SK-MEL-5 (cell line): ENCODE measurements at regions not wholly inside any gene's neighbourhood (a gene's known extent, or its start where the extent isn't known, plus 50 kb on each side); places are given as distances from the start of the nearest gene placed in this dataset.

Experiments
- DNase-seq: peaks from one replicate; pipeline ENCODE4 v3.0.0-alpha.2; 2016; ENCODE audit warnings: low read depth, low spot score
- in situ Hi-C: cut with HindIII; loops from 2 replicates; pipeline ENCODE4 v1.10.0; 2016; ENCODE audit warnings: low sequenced_read_pairs, high pct_unique_total_duplicates, low pct_unique_long_range_greater_than_20kb

DNA sequence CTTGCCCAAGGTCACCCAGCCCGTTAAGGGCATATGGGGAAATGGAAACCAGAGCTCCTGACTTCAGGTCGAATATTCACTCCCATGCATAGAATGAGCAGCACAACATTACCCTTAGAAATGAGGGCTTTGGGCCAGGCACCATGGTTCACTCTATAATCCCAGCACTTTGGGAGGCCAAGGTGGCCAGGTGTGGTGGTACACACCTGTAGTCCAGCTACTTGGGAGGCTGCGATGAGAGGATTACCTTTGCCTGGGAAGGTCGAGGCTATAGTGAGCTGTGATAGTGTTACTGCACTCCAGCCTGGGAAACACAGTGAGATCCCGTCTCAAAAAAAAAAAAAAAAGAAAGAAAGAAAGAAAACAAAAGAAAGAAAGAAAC is 341.0 kb upstream of the TMPO start:
- no peak for DNase-seq
- in situ Hi-C loops, result no loop called here

DNA sequence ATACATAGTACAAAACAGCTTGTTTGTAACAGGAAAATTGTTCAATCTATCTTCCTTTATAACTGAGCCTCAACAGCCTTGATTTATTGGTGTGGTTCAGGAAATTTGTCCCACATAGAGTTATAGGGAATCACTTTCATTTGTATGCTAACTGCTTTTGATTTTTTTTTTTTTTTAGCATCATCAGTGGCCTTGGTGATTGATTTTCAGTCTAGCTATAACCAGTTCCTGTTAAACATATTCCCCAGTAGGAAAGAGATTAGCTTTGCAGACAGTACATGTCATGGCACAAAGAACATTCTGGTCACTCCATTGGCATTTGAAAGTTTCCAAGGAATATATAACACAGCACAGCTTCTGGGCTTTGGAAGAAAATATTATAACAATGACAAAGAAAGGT is 337.3 kb upstream of the TMPO start:
- in situ Hi-C loops, result no loop called here
- DNase-seq, result no peak

GRCh38 chr12:98179151-98179550 is 336.2 kb upstream of the TMPO start:
- in situ Hi-C loops, result no loop called here

GRCh38 chr12:98180603-98181002 is 334.8 kb upstream of the TMPO start:
- in situ Hi-C loops, result no loop called here
- DNase-seq, result no peak

More at GRCh38 chr12:98179151-98179550, 336.2 kb upstream of the TMPO start:
- no peak for DNase-seq

DNA sequence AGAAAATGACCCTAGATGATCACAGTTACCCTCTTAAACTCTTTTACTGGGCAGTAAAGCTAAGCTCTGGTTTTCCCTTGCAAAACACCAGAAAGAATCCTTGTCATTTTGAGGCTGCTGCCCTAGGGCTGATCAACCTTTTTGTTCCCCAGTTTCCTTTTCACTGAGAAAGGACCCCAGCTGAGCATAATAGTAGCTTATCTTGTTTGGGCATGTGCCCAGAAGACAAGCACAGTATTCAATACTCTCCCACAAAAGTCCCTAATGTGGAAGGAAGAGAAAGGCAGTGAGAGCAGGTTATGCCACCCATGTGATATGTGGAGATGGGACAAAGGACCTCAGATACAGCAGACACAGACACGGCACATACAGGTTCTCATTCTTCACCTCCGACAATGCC is 332.6 kb upstream of the TMPO start:
- no peak for DNase-seq
- in situ Hi-C loops, result no loop called here

DNA sequence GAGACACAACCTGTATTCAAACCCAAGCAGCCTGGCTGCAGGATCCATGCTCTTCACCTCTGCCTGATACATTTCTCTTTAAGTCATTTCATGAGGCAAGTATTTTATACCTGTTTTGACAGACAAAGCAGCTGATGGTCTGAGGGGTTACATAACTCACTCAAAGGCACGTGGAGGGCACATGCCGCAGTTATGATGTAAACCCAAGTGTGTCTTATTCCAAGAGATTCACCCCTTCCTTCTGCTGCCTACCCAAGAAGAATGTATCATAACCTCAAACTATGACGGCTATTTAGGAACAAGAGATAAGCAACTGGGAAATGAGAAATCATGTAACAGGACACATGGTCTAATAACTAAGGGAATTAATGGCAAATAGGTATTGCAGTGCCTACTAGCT is 329.8 kb upstream of the TMPO start:
- in situ Hi-C loops, result no loop called here
- DNase-seq, result no peak

GRCh38 chr12:98188650-98189077 is 326.7 kb upstream of the TMPO start:
- DNase-seq, result no peak
- in situ Hi-C loops, result no loop called here

DNA sequence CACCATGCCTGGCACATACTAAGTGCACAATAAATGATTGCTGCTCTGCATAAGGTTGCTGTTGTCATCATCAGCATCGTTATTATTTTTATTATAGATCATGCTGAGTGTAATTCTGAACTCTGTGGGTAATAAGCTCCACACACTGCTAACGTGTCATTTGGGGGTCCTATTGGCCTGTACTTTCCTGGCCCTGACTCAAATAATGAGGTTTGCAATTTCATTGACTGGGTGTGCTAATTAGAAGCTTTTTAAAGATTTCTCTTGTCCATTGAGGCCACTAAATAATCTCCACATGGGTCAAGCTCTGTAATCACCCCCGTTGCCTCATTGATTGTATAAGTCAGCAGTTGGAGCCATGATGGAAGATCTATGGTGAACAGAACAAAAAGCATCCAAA is 320.8 kb upstream of the TMPO start:
- DNase-seq, result no peak

DNA sequence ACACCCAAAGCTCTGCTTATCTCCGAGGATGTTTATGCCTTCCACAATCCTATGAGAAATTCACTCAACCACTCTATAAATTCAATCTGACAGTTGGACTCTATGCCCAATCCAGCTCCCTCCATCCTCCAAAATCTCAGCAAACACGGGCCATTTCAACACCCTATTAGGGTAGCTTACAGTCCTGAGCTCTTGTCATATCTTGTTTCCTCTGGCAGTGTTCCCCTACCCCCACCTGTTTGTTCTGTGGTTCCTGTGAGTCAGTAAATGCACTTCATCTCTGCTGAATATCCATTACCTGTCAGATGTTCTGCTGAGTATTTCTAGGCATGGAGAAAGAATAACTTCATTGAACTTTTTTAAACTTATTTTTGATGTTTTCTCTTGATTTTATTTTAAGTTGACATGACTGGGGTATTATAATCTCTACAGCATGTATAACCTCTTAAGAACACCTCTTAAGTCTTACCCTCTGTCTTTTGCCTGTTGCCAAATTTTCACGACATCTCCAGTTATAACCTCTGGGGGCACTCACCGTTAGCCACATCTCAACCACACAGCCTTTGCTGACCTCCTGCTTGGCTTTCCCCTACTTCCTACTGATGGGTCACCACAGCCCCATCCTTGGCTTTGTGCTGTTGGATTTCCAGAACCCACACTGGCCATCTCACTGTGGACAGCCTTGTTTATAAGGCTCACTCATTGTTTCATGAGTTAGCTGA is 317.0 kb upstream of the TMPO start:
- in situ Hi-C loops, result no loop called here
- no peak for DNase-seq

More for the DNA sequence above, 320.8 kb upstream of the TMPO start:
- in situ Hi-C loops, result no loop called here

- DNase-seq, result no peak
- in situ Hi-C loops, result no loop called here
Observed at GRCh38 chr12:98208816-98209215, 306.6 kb upstream of the TMPO start.

GRCh38 chr12:98211909-98212695 is 303.3 kb upstream of the TMPO start:
- DNase-seq, result no peak
- in situ Hi-C loops, result no loop called here

DNA sequence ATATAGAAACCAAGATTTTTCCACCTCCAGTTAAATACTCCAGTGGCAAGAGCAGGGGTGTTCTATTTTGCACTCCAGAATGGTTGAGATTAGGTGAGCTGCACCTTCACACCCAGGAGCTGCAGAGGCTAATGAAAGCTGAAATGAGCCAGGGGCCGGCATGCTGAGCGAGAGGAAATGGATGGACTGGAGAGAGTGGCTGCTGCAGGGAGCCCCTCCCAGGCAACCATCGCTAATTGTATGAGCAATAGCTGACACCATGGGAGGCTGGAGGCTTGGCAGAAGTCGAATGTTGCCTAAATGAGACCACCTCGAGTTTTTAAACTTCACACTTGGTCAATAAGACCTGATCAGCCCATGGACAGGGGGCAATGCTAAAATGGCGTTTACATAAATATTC is 301.8 kb upstream of the TMPO start:
- in situ Hi-C loops, result no loop called here
- DNase-seq, result no peak

DNA sequence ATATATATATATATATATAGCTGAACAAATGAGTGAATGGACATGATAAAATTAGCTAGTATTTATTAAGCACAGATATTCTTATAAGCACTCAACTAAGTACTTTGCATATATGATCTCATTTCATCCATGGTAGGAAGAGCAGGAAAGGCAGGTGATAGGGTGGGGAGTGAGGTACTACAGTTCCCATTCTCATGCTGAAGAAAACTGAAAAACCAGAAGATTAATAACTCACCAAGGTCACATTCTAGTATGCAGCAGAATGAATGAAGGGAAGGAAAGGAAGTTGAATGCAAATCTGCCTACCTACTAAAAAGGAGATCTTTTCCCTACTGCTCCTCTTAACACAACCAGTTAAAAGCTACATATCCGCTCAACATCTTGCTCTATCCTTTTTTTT is 298.1 kb upstream of the TMPO start:
- in situ Hi-C loops, result no loop called here
- no peak for DNase-seq

- in situ Hi-C loops, result no loop called here
- no peak for DNase-seq
Observed at GRCh38 chr12:98220636-98221035, 294.8 kb upstream of the TMPO start.

DNA sequence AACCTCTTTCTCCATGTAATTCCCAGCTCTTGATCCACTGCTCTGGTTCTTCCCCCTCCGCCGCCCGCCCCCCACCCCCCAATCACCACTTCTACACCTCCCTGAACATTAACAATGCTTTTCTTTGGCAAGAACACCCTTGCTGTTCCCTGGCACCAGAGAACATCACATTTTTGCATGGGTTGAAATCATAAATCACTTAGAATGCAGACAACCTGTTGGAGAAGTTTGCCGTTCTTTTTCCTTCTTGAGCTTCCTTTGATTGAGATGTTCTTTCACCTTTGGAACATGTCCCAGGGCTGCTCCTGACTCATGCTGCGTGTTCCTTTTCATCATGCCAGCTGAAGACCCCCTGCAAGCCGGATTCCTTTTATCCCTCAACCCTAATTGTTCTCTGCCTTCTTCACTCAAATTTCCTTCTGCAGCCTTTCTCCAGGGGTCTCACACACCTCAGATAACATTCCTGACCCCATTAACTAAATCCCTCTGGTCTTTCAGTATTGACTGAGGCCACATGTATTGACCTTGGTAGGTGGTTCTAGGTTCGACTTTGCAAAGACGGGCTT is 294.1 kb upstream of the TMPO start:
- in situ Hi-C loops, result no loop called here
- no peak for DNase-seq

GRCh38 chr12:98222135-98222534 is 293.3 kb upstream of the TMPO start:
- in situ Hi-C loops, result no loop called here
- no peak for DNase-seq

GRCh38 chr12:98224584-98225221 is 290.7 kb upstream of the TMPO start:
- in situ Hi-C loops, result no loop called here

GRCh38 chr12:98227162-98227561 is 288.2 kb upstream of the TMPO start:
- peak; percentile 61 for DNase-seq
- in situ Hi-C loops, result no loop called here

More at GRCh38 chr12:98224584-98225221, 290.7 kb upstream of the TMPO start:
- DNase-seq, result no peak
